ENCODE measurements at regions not wholly inside any gene's neighbourhood (a gene's known extent, or its start where the extent isn't known, plus 50 kb on each side); places are given as distances from the start of the nearest gene placed in this dataset.

- H3K36me3 ChIP-seq (ENCODE audit: insufficient read depth, low read length): no peaks in the 10 kb centered on the region
- no peak overlapping the region for H3K4me2 ChIP-seq (ENCODE audit: low read depth, low read length, poor library complexity, severe bottlenecking)
- H2AFZ ChIP-seq (ENCODE audit: low read length): no peak overlapping the region
- H3K9me3 ChIP-seq (ENCODE audit: insufficient read depth, low read depth, low read length): no peaks in the 10 kb centered on the region
- TF ChIP-seq CTCF (conservative IDR thresholded peaks at IDR 0.05; ENCODE audit: low read length) (no peak), EZH2phosphoT487 (IDR thresholded peaks at IDR 0.05; ENCODE audit: borderline replicate concordance) (no peak)
- H3K27me3 ChIP-seq (ENCODE audit: insufficient read depth, low read length, poor library complexity, severe bottlenecking): no peaks in the 10 kb centered on the region
- H3K4me3 ChIP-seq (ENCODE audit: low read length, poor library complexity, severe bottlenecking): no peak overlapping the region
- H3K9ac ChIP-seq (ENCODE audit: low read depth, low read length, poor library complexity, severe bottlenecking): no peak overlapping the region
- no peaks in the 10 kb centered on the region for H3K9me2 ChIP-seq (replicated peaks; ENCODE audit: low read depth, low read length)
- no peaks in the 10 kb centered on the region for H3F3A ChIP-seq (ENCODE audit: low read depth)
- H3K4me1 ChIP-seq (ENCODE audit: insufficient read depth, low read length, poor library complexity, severe bottlenecking): no peaks in the 10 kb centered on the region
- H4K20me1 ChIP-seq (ENCODE audit: insufficient read depth, low read length, poor library complexity, severe bottlenecking): no peaks in the 10 kb centered on the region
- no peaks in the 10 kb centered on the region for H3K79me2 ChIP-seq (ENCODE audit: insufficient read depth, low read length)
Observed at GRCh38 chr12:43286986-43287385, 265.0 kb downstream of the ADAMTS20 start.

GRCh38 chr12:43285159-43285598, 266.8 kb downstream of the ADAMTS20 start:
- Histone ChIP-seq H3K4me3 (ENCODE audit: low read length, poor library complexity, severe bottlenecking) (no peak overlapping the region), H3K9me2 (replicated peaks; ENCODE audit: low read depth, low read length) (no peaks in the 10 kb centered on the region), H3K79me2 (ENCODE audit: insufficient read depth, low read length) (no peaks in the 10 kb centered on the region), H4K20me1 (ENCODE audit: insufficient read depth, low read length, poor library complexity, severe bottlenecking) (no peaks in the 10 kb centered on the region), H3K36me3 (ENCODE audit: insufficient read depth, low read length) (no peaks in the 10 kb centered on the region), H3K9ac (ENCODE audit: low read depth, low read length, poor library complexity, severe bottlenecking) (no peak overlapping the region), H3F3A (ENCODE audit: low read depth) (no peaks in the 10 kb centered on the region), H3K4me2 (ENCODE audit: low read depth, low read length, poor library complexity, severe bottlenecking) (no peak overlapping the region), H2AFZ (ENCODE audit: low read length) (no peak overlapping the region), H3K9me3 (ENCODE audit: insufficient read depth, low read depth, low read length) (no peaks in the 10 kb centered on the region), H3K27me3 (ENCODE audit: insufficient read depth, low read length, poor library complexity, severe bottlenecking) (no peaks in the 10 kb centered on the region), H3K4me1 (ENCODE audit: insufficient read depth, low read length, poor library complexity, severe bottlenecking) (no peaks in the 10 kb centered on the region)
- TF ChIP-seq CTCF (conservative IDR thresholded peaks at IDR 0.05; ENCODE audit: low read length) (no peak), EZH2phosphoT487 (IDR thresholded peaks at IDR 0.05; ENCODE audit: borderline replicate concordance) (no peak)

- Histone ChIP-seq H3K36me3 (ENCODE audit: insufficient read depth, low read length) (no peaks in the 10 kb centered on the region), H3K4me2 (ENCODE audit: low read depth, low read length, poor library complexity, severe bottlenecking) (no peak overlapping the region), H3F3A (ENCODE audit: low read depth) (no peaks in the 10 kb centered on the region), H3K9ac (ENCODE audit: low read depth, low read length, poor library complexity, severe bottlenecking) (no peak overlapping the region), H2AFZ (ENCODE audit: low read length) (no peak overlapping the region), H4K20me1 (ENCODE audit: insufficient read depth, low read length, poor library complexity, severe bottlenecking) (no peaks in the 10 kb centered on the region), H3K79me2 (ENCODE audit: insufficient read depth, low read length) (no peaks in the 10 kb centered on the region), H3K4me1 (ENCODE audit: insufficient read depth, low read length, poor library complexity, severe bottlenecking) (no peaks in the 10 kb centered on the region), H3K9me3 (ENCODE audit: insufficient read depth, low read depth, low read length) (no peaks in the 10 kb centered on the region), H3K9me2 (replicated peaks; ENCODE audit: low read depth, low read length) (no peaks in the 10 kb centered on the region), H3K27me3 (ENCODE audit: insufficient read depth, low read length, poor library complexity, severe bottlenecking) (no peaks in the 10 kb centered on the region), H3K4me3 (ENCODE audit: low read length, poor library complexity, severe bottlenecking) (no peak overlapping the region)
- TF ChIP-seq CTCF (conservative IDR thresholded peaks at IDR 0.05; ENCODE audit: low read length) (no peak), EZH2phosphoT487 (IDR thresholded peaks at IDR 0.05; ENCODE audit: borderline replicate concordance) (no peak)
Observed at GRCh38 chr12:43284486-43285158, 267.4 kb downstream of the ADAMTS20 start.
